ENCODE measurements at regions not wholly inside any gene's neighbourhood (a gene's known extent, or its start where the extent isn't known, plus 50 kb on each side); places are given as distances from the start of the nearest gene placed in this dataset.

- Histone ChIP-seq H3K27me3 (ENCODE audit: low read depth) (peaks cover 5% of the 10 kb centered on the region), H3K9me3 (no peaks in the 10 kb centered on the region), H3K36me3 (no peaks in the 10 kb centered on the region), H3K4me1 (no peaks in the 10 kb centered on the region), H3K27ac (no peak overlapping the region), H3K4me3 (no peak overlapping the region)
- intact Hi-C loops (cut with DNase I) = no loop called here
- TF ChIP-seq CTCF (IDR thresholded peaks at IDR 0.05) = no peak
- ATAC-seq = no peak
- DNase-seq = no peak
These were observed 503.8 kb downstream of the CDH26 start for GRCh38 chr20:60461993-60462392.

- intact Hi-C loops (cut with DNase I) = no loop called here
These were observed 505.6 kb downstream of the CDH26 start for GRCh38 chr20:60463798-60464197.

GRCh38 chr20:60465439-60465838 is 507.2 kb downstream of the CDH26 start:
- Histone ChIP-seq H3K4me1 (no peaks in the 10 kb centered on the region), H3K4me3 (no peak overlapping the region), H3K9me3 (no peaks in the 10 kb centered on the region), H3K27me3 (ENCODE audit: low read depth) (peaks cover 5% of the 10 kb centered on the region), H3K36me3 (no peaks in the 10 kb centered on the region), H3K27ac (no peak overlapping the region)
- TF ChIP-seq CTCF (IDR thresholded peaks at IDR 0.05) = no peak
- DNase-seq (no peak), ATAC-seq (no peak)
- intact Hi-C loops (cut with DNase I) = no loop called here

More at GRCh38 chr20:60463798-60464197, 505.6 kb downstream of the CDH26 start:
- no peak overlapping the region for H3K4me3 ChIP-seq
- H3K9me3 ChIP-seq = no peaks in the 10 kb centered on the region
- ATAC-seq (no peak), DNase-seq (no peak)
- no peaks in the 10 kb centered on the region for H3K4me1 ChIP-seq
- H3K27me3 ChIP-seq (ENCODE audit: low read depth) = peaks cover 5% of the 10 kb centered on the region
- H3K36me3 ChIP-seq = no peaks in the 10 kb centered on the region
- TF ChIP-seq CTCF (IDR thresholded peaks at IDR 0.05) = no peak
- no peak overlapping the region for H3K27ac ChIP-seq

- Histone ChIP-seq H3K36me3 (no peaks in the 10 kb centered on the region), H3K4me3 (no peak overlapping the region), H3K27me3 (ENCODE audit: low read depth) (peaks cover under 1% of the 10 kb centered on the region), H3K9me3 (no peaks in the 10 kb centered on the region), H3K4me1 (no peaks in the 10 kb centered on the region), H3K27ac (no peak overlapping the region)
- TF ChIP-seq CTCF (IDR thresholded peaks at IDR 0.05) = no peak
- intact Hi-C loops (cut with DNase I) = no loop called here
- DNase-seq = no peak
- ATAC-seq = peak in 1 of 2 donors; percentile 50
These were observed 507.9 kb downstream of the CDH26 start for GRCh38 chr20:60465993-60466686.

GRCh38 chr20:60466687-60467022 is 508.4 kb downstream of the CDH26 start:
- Histone ChIP-seq H3K4me1 (no peaks in the 10 kb centered on the region), H3K36me3 (no peaks in the 10 kb centered on the region), H3K9me3 (no peaks in the 10 kb centered on the region), H3K27ac (no peak overlapping the region), H3K4me3 (no peak overlapping the region), H3K27me3 (ENCODE audit: low read depth) (no peaks in the 10 kb centered on the region)
- intact Hi-C loops (cut with DNase I) = no loop called here
- no peak for TF ChIP-seq CTCF (IDR thresholded peaks at IDR 0.05)
- DNase-seq (no peak), ATAC-seq (peak in 1 of 2 donors; percentile 62)
